Neuronal stem cell (in vitro differentiated cells): ENCODE measurements at regions not wholly inside any gene's neighbourhood (a gene's known extent, or its start where the extent isn't known, plus 50 kb on each side); places are given as distances from the start of the nearest gene placed in this dataset.

ENCODE experiments used
- DNase-seq: peaks from one replicate; pipeline ENCODE4 v3.0.0-alpha.2; 2013; ENCODE audit warnings: low spot score
- H2AFZ ChIP-seq: one replicate; pipeline ENCODE4 v1.6.1; 2013; ENCODE audit warnings: mild to moderate bottlenecking, low read length, inconsistent platforms
- H2AK5ac ChIP-seq: 2 replicates; pipeline ENCODE4 v1.6.1; 2013; ENCODE audit warnings: low read depth, mild to moderate bottlenecking, inconsistent platforms, low read length, moderate library complexity, mixed read lengths
- H2BK120ac ChIP-seq: 2 replicates; pipeline ENCODE4 v1.6.1; 2013; ENCODE audit warnings: low read depth, mild to moderate bottlenecking, inconsistent platforms, low read length, moderate library complexity, mixed read lengths
- H2BK12ac ChIP-seq: one replicate; pipeline ENCODE4 v1.6.1; 2013; ENCODE audit warnings: low read length, inconsistent platforms
- H2BK15ac ChIP-seq: 2 replicates; pipeline ENCODE4 v1.6.1; 2013; ENCODE audit warnings: mild to moderate bottlenecking, low read length, inconsistent platforms, mixed read lengths
- H2BK5ac ChIP-seq: one replicate; pipeline ENCODE4 v1.6.1; 2013; ENCODE audit warnings: inconsistent platforms, mild to moderate bottlenecking, low read length, moderate library complexity
- H3K14ac ChIP-seq: one replicate; pipeline ENCODE4 v1.6.1; 2013; ENCODE audit warnings: low read length, inconsistent platforms
- H3K18ac ChIP-seq: 2 replicates; pipeline ENCODE4 v1.6.1; 2013; ENCODE audit warnings: low read length, inconsistent platforms
- H3K23ac ChIP-seq: 2 replicates; pipeline ENCODE4 v1.6.1; 2013; ENCODE audit warnings: low read depth, mild to moderate bottlenecking, mixed read lengths, low read length, inconsistent platforms; ENCODE audit not compliant: poor library complexity
- H3K27ac ChIP-seq: replicated peaks from 3 replicates; pipeline ENCODE4 v1.5.1; 2013; ENCODE audit warnings: low read length, inconsistent platforms
- H3K27me3 ChIP-seq, 3 experiments: 2 replicates each; pipeline ENCODE4 v1.6.1; 2013; ENCODE audit warnings: low read length in 3 of 3, mild to moderate bottlenecking in 2 of 3, inconsistent platforms in 1 of 3, low read depth in 1 of 3, mixed read lengths in 1 of 3, moderate library complexity in 1 of 3; ENCODE audit not compliant: control insufficient read depth in 3 of 3, insufficient read depth in 3 of 3
- H3K36me3 ChIP-seq, 2 donors: replicated peaks in 1 of 2; 2 replicates each; pipeline ENCODE4 v1.6.1; 2013; ENCODE audit warnings: low read length in 2 of 2; ENCODE audit not compliant: control insufficient read depth in 2 of 2, insufficient read depth in 2 of 2
- H3K4ac ChIP-seq: 2 replicates; pipeline ENCODE4 v1.6.1; 2013; ENCODE audit warnings: inconsistent platforms, mild to moderate bottlenecking, low read length, moderate library complexity
- H3K4me1 ChIP-seq, 2 donors: 1 replicate in 1 of 2; 2 replicates in 1 of 2; pipeline ENCODE4 v1.6.1; 2013; ENCODE audit warnings: low read length in 2 of 2, low read depth in 1 of 2; ENCODE audit not compliant: control insufficient read depth in 2 of 2, insufficient read depth in 1 of 2
- H3K4me2 ChIP-seq: one replicate; pipeline ENCODE4 v1.6.1; 2013; ENCODE audit warnings: mild to moderate bottlenecking, low read length, inconsistent platforms; ENCODE audit not compliant: insufficient read depth, poor library complexity, severe bottlenecking
- H3K4me3 ChIP-seq, 2 donors: 2 replicates each; pipeline ENCODE4 v1.5.1; 2013; ENCODE audit warnings: low read length in 2 of 2, mild to moderate bottlenecking in 2 of 2, inconsistent platforms in 1 of 2, moderate library complexity in 1 of 2
- H3K79me1 ChIP-seq: one replicate; pipeline ENCODE4 v1.6.1; 2013; ENCODE audit warnings: low read depth, mild to moderate bottlenecking, inconsistent platforms, low read length, moderate library complexity
- H3K9ac ChIP-seq: one replicate; pipeline ENCODE4 v1.6.1; 2013; ENCODE audit warnings: mild to moderate bottlenecking, low read depth, low read length, inconsistent platforms; ENCODE audit not compliant: poor library complexity
- H3K9me3 ChIP-seq, 2 donors: replicated peaks in 1 of 2; 2 replicates each; pipeline versions ENCODE3 to v1.6.1; 2013; ENCODE audit warnings: low read length in 2 of 2, mild to moderate bottlenecking in 2 of 2, inconsistent platforms in 1 of 2, low read depth in 1 of 2, mixed read lengths in 1 of 2, moderate library complexity in 1 of 2; ENCODE audit not compliant: control insufficient read depth in 2 of 2, insufficient read depth in 1 of 2
- H4K8ac ChIP-seq: one replicate; pipeline ENCODE4 v1.6.1; 2013; ENCODE audit warnings: low read depth, mild to moderate bottlenecking, inconsistent platforms, low read length, moderate library complexity
- H4K91ac ChIP-seq: one replicate; pipeline ENCODE4 v1.6.1; 2013; ENCODE audit warnings: low read length, low read depth, mild to moderate bottlenecking, inconsistent platforms; ENCODE audit not compliant: poor library complexity
- WGBS, 2 donors: extraction: QIAGEN DNeasy Blood & Tissue Kit; methylation state at CpG; one replicate each; pipeline ENCODE4 v1.1.7; 2013; ENCODE audit warnings: missing lambda C conversion rate in 2 of 2, mixed read lengths in 1 of 2; ENCODE audit not compliant: insufficient read length in 2 of 2, insufficient replicate concordance in 1 of 2; ENCODE audit errors: extremely low coverage in 2 of 2; 5-methylcytosine and 5-hydroxymethylcytosine counted together

DNA sequence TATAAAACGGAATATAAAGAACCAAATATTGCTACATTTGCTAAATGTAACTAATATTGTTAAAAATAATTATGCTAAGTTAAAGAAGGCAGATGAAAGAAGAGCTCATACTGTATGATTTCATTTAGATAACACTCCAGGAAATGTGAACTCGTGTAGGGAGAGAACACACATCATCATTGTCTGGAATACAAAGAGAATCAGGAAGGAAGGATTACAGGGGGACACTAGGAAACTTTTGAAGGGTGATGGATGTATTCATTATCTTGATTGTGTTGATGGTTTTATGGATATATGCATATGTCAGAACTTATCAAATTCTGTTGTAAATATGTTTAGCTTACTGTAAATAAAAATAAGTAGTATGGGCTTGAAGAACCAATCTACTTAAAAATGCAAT is 104.1 kb upstream of the TRIB2 start:
- no peak overlapping the region for H3K9ac ChIP-seq
- no peak overlapping the region for H3K23ac ChIP-seq
- no peak overlapping the region for H3K27ac ChIP-seq
- H2AFZ ChIP-seq, result no peak overlapping the region
- H3K4ac ChIP-seq, result no peak overlapping the region
- H2BK15ac ChIP-seq, result no peak overlapping the region
- H4K91ac ChIP-seq, result no peak overlapping the region
- no peak overlapping the region for H3K14ac ChIP-seq
- H3K4me1 ChIP-seq, result peaks cover 4 to 9% of the 10 kb centered on the region in 2 donors
- H3K79me1 ChIP-seq, result no peaks in the 10 kb centered on the region
- no peak overlapping the region for H3K18ac ChIP-seq
- H3K4me3 ChIP-seq, result no peak overlapping the region
- DNase-seq, result no peak
- H3K9me3 ChIP-seq, result no peaks in the 10 kb centered on the region
- WGBS, 2 donors, result no CpG with 5 or more reads among the region's 2 CpGs
- no peak overlapping the region for H2BK12ac ChIP-seq
- no peak overlapping the region for H4K8ac ChIP-seq
- H3K4me2 ChIP-seq, result no peak overlapping the region
- no peak overlapping the region for H2BK5ac ChIP-seq
- no peaks in the 10 kb centered on the region for H3K27me3 ChIP-seq
- H3K36me3 ChIP-seq, result no peaks in the 10 kb centered on the region
- no peak overlapping the region for H2AK5ac ChIP-seq
- no peak overlapping the region for H2BK120ac ChIP-seq

DNA sequence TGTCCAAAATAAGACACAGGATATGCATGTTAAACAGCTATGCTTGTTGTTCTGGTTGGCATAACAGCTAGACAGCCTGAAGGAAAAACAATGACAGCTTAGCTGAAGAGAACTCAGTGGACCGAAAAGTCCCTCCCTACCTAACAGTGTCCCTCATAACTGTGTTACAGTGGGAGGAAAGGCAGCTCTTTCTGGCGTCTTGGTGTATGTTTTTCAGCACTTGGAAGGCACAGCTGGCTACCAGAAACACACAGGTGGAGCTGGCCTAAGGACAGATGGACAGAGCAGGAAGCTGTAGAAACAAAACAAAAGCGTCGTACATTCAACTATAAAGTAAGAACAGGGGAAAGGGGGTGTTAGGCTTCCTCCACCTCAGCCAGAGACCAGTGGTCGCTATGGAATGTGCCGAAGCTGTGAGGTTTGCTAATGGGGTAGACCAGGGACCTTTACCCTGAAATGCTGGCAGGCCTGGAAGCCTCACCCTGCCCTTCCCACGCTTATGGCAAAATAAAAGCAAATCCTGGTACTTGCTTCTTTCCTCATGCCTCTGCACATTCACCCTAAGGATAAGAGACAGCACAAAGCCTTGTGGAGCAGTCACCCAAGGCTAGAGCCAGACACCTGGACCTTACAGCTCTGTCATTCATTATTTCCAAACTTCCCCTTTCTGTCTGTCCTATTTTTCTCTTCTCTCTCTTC is 103.5 kb upstream of the TRIB2 start:
- DNase-seq, result no peak
- H4K91ac ChIP-seq, result no peak overlapping the region
- H3K23ac ChIP-seq, result no peak overlapping the region
- H3K27me3 ChIP-seq, result no peaks in the 10 kb centered on the region
- H3K4me2 ChIP-seq, result no peak overlapping the region
- H3K27ac ChIP-seq, result no peak overlapping the region
- no peaks in the 10 kb centered on the region for H3K79me1 ChIP-seq
- no CpG with 5 or more reads among the region's 7 CpGs for WGBS, 2 donors
- no peak overlapping the region for H3K14ac ChIP-seq
- H2AK5ac ChIP-seq, result no peak overlapping the region
- H2BK15ac ChIP-seq, result no peak overlapping the region
- H2BK120ac ChIP-seq, result no peak overlapping the region
- H4K8ac ChIP-seq, result no peak overlapping the region
- H3K4me1 ChIP-seq, result peaks cover 4 to 9% of the 10 kb centered on the region in 2 donors
- H3K18ac ChIP-seq, result peak overlapping the region; percentile 1
- H2AFZ ChIP-seq, result peak overlapping the region; percentile 80
- no peak overlapping the region for H3K9ac ChIP-seq
- no peak overlapping the region for H3K4me3 ChIP-seq
- no peaks in the 10 kb centered on the region for H3K36me3 ChIP-seq
- H3K9me3 ChIP-seq, result no peaks in the 10 kb centered on the region
- H3K4ac ChIP-seq, result no peak overlapping the region
- no peak overlapping the region for H2BK5ac ChIP-seq
- H2BK12ac ChIP-seq, result no peak overlapping the region

DNA sequence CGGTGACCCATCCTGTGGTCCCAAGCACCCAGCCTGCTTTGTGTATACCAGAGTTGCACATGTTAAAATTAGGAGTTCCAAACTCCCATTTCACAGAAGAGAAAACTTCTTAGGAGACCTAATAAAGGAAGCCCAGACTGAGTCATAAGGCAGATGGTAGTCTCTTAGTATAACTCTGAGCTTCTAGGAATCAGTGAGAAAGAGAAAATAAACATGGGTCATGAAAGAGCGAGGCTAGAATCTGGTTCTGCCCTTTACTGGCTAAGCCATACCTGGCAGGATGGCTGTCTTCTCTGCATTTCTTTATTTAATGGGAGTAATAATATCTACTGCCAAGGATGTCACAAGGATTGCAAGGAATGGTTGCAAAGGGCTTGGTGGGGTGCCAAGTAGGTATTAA is 101.2 kb upstream of the TRIB2 start:
- Histone ChIP-seq H3K18ac (no peak overlapping the region), H3K14ac (no peak overlapping the region), H2BK5ac (no peak overlapping the region), H3K79me1 (no peaks in the 10 kb centered on the region), H3K9ac (no peak overlapping the region), H3K4me3 (no peak overlapping the region), H3K9me3 (no peaks in the 10 kb centered on the region), H3K4me1 (peaks cover 6 to 9% of the 10 kb centered on the region in 2 donors), H4K8ac (no peak overlapping the region), H3K27ac (no peak overlapping the region), H2AFZ (no peak overlapping the region), H2BK12ac (no peak overlapping the region), H3K4me2 (no peak overlapping the region), H3K36me3 (no peaks in the 10 kb centered on the region), H3K4ac (no peak overlapping the region), H3K23ac (no peak overlapping the region), H2BK15ac (no peak overlapping the region), H3K27me3 (no peaks in the 10 kb centered on the region), H2AK5ac (no peak overlapping the region), H2BK120ac (no peak overlapping the region), H4K91ac (no peak overlapping the region)
- WGBS, 2 donors, result no CpG with 5 or more reads among the region's 2 CpGs
- DNase-seq, result no peak

DNA sequence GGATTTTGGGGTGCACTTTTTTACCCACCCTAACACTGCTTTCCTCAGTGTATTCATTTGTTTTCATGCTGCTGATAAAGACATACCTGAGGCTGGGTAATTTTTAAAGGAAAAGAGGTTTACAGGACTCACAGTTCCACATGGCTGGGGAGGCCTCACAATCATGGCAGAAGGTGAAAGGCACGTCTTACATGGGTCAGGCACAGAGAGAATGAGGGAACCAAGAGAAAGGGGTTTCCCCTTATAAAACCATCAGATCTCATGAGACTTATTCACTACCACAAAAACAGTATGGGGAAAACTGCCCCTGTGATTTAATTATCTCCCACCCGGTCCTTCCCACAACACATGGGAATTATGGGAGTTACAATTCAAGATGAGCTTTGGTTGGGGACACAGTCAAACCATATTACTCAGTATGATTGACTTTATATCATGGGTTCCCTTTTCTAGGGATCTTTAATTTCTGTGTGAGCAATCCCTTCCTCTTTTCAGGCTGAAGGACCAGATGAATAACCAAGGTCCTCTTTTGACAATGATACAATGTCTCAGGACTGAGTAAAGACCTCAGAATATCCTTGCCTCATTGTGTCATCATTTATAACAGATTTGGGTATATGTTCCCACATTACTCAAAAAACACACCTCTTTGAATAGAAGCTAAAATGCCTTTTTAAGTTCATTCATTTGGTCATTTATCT is 100.1 kb upstream of the TRIB2 start:
- H3K27me3 ChIP-seq, result no peaks in the 10 kb centered on the region
- no peak for DNase-seq
- peaks cover 6 to 9% of the 10 kb centered on the region in 2 donors for H3K4me1 ChIP-seq

More for the DNA sequence above, 100.1 kb upstream of the TRIB2 start:
- Histone ChIP-seq H3K4ac (no peak overlapping the region), H3K9me3 (no peaks in the 10 kb centered on the region), H3K36me3 (no peaks in the 10 kb centered on the region), H3K4me3 (no peak overlapping the region), H2AFZ (no peak overlapping the region), H3K18ac (no peak overlapping the region), H3K79me1 (no peaks in the 10 kb centered on the region), H2BK120ac (no peak overlapping the region), H3K4me2 (no peak overlapping the region), H4K8ac (no peak overlapping the region), H3K14ac (no peak overlapping the region), H3K9ac (no peak overlapping the region), H2BK5ac (no peak overlapping the region), H2AK5ac (no peak overlapping the region), H2BK12ac (no peak overlapping the region), H3K23ac (no peak overlapping the region), H4K91ac (no peak overlapping the region), H2BK15ac (no peak overlapping the region), H3K27ac (no peak overlapping the region)
- WGBS, 2 donors, result no CpG with 5 or more reads among the region's 2 CpGs
